Stimulated activated CD4-positive, alpha-beta T cell treated with anti-CD3 and anti-CD28 coated beads, Interleukin-4, amount 100 ng/mL, for 48 hours (primary cell): ENCODE measurements at regions not wholly inside any gene's neighbourhood (a gene's known extent, or its start where the extent isn't known, plus 50 kb on each side); places are given as distances from the start of the nearest gene placed in this dataset.

Experiments used
- DNase-seq, 2 donors: peaks; one replicate each; pipeline ENCODE4 v3.0.0-alpha.2; 2020; ENCODE audit warnings: low read depth in 2 of 2

DNA sequence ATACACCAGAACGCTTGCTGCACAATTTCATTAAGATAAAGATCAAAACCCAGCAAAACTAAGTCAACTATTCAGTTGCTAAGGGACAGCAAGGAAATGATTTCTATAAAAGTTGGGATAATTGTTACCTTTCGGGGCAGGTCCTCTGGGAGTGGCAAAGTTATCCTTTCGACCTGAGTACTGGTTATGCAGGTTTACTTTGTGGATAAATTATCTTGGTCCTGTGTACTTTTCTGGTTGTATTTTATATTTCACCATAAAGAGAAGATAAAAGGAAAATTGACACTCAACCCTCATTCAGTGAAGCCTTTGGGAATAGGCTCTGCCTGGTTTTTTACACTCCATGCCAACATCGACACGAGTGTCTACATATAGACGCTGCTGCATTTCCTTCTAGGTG, 146.5 kb downstream of the SYK start:
- no peak for DNase-seq

DNA sequence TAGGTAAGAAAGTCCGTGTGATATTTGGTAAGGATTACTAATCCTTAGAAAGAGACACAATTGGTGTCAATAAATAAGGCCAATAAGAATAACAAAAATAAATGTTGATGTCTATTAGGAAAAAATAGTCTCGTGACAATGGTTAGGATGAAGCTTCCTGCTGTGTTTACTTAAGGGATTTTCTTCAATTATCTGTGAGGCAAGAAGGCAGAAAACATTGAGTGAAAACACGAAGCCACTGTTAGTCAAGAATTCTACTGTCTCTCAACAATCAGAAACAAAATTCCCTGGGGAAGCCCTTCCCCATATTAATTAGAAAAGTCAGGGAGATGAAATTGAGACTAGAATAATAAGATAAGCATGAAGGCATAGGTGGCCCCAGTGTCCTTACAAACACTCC, 149.0 kb downstream of the SYK start:
- DNase-seq: no peak

DNA sequence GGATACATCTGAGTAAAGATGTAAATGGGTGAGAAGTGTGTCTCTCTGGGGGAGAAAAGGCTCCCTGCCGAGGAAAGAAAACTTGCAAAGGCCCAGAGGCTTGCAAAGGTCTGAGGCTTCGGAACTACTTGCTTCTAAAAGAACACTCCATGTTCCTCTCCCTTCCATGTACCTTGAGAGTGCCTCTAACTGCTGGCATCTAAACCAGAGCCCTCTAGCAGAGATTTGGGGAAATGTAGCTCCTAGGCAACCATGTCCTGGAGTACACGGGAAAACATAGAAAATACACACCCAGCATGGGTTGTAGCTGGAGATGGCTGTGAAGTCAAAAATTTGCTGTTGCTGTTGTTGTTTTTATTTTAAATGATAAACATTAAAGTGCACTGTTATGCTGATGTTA, 151.6 kb downstream of the SYK start:
- DNase-seq: no peak

DNA sequence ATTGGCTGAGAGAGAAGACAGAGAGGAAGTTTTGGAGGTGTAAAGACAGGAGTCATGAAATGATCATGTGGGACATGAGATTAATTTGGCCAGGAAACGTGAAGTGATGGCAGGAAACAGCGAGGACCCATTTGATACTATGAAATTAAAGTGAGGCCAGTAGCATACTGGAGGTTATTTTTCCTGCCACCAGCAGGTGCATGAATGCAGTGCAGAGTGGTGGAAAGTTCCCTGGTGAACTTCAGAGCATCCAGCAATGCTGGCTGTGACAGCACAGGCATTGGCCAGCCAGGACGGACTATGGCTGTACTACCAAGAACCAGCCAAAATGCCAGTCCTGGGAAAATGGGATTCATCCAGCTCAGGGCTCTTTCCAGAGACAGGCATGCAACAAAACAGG, 152.2 kb downstream of the SYK start:
- DNase-seq: no peak

DNA sequence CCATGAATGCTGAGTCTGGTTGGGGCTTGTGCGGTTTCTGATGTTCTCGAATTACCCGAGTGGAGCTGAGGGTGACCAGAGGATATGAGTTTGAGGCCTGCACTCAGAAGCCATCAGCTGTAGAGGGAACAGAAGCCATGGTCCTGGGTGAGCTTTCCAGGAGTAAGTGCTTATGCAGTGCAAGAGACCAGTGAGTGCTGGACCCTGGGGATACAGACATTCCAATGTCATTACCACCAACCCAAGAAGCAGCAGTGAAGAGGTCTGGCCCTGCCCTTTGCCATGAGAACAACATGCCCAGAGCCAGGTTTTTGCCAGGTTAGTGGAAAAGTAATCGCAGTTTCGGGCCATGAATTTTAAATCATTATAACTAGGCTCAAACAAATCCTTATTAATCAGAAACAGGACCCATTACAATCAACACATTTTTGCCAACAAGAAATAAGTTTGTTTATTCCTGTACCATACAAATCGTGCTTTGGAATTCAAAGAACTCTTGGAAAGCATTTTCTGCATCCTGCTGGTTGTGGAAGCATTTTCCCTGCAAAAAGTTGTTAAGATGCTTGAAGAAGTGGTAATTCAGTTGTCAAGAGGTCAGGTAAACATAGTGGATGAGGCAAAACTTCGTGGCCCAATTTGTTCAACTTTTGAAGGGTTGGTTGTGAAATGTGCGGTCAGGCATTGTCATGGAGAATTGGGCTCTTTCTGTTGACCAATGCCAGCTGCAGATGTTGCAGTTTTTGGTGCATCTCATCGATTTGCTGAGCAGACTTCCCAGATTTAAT, 154.6 kb downstream of the SYK start:
- DNase-seq: no peak

DNA sequence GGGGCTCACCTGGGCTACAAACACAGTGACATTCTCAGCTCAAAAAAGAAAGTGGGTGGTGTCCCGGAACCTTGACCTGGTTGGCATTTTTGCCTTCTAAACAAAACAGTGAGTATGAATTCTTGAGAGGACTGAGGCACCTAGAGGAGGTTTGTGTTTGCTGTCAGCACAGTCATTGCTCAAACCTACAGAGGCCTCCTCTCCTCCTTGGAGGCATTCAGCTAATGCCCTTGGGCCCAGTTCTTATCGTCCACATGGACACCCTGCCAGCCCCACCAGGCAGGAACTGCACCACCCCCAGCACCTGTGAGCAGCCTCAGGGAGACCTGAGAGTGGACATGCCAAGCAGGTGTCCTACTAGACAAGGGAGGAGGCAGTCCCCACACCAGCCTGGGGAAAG, 156.7 kb downstream of the SYK start:
- DNase-seq: no peak

DNA sequence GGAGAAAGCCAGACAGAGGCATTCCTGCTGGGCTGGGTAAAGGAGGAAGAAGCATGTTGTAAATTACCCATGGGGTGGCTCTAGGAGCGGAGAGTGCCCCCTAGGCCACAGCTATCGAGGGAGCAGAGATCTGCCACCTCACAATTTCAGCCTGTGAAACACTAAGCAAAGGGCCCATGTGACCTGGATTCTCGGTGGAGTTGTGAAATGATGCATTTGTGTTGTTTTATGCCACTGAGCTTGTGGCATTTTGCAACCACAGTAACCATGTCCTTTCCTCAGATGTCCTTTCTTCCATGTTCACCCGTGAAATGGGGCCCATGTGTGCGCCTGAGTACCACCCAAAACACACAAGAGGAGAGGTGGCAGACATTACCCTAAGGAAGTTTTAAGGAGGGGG, 159.3 kb downstream of the SYK start:
- DNase-seq: no peak

DNA sequence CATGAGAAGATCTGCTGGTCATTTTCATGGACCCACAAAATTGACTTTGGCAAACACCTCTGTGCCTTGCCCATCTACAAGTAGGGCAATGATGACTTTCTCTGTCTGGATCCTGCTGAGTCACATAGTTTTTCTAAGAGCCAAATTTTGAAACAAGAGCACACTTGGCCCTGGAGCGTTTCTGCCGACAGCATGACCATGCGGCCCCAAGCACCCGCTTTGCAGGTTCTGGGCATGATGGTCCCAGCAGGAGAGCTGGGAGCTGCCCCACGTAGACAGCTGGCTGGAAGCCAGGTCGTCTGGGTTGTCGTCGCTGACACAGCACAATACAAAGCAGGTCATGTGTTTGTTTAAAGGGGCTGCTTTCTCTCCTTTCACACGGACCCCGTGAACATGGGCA, 159.8 kb downstream of the SYK start:
- DNase-seq: no peak

DNA sequence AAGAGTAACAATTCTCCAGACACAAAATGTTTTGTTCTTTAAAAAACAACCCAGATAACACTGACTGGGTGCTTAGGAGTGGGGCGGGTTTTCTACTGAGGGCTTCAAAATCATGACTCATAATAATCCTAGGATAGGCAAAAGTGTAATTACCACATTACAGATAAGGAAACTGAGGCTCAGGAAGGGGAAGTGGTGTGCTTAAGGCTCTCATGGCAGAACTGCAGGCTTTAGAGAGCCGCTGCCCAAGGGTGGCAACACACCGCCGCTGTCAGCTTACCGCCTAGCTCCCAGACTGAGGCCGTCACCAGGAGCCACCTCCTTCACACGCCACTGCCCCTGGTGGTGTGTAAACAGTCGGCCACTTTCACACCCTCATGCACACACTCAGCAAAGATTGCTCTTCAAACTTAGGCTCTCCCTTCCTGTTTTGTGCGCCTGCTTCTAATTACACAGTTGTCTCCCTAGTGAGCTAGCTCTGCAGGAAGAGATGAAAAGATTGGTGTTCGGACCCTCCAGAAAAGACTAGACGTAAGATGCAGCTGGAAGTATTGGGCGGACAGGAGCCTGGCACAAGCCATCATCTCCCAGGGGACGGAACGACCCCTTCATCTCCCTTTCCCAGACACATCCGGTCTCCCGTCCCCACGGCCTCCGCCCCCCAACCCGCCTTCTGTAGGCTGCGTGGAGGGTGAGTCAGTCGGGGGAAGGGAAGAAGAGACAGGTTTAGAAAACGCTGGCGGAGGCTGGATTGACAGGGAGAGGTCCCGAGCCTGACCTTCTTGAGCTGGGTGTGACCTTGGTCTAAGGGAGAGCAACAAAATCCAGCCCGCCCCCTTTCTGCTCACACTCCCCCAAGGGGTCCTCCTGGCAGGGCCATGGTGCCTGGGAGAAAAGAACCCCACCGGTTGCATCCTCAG, 162.7 kb downstream of the SYK start:
- peak in 1 of 2 donors; percentile 12 for DNase-seq

DNA sequence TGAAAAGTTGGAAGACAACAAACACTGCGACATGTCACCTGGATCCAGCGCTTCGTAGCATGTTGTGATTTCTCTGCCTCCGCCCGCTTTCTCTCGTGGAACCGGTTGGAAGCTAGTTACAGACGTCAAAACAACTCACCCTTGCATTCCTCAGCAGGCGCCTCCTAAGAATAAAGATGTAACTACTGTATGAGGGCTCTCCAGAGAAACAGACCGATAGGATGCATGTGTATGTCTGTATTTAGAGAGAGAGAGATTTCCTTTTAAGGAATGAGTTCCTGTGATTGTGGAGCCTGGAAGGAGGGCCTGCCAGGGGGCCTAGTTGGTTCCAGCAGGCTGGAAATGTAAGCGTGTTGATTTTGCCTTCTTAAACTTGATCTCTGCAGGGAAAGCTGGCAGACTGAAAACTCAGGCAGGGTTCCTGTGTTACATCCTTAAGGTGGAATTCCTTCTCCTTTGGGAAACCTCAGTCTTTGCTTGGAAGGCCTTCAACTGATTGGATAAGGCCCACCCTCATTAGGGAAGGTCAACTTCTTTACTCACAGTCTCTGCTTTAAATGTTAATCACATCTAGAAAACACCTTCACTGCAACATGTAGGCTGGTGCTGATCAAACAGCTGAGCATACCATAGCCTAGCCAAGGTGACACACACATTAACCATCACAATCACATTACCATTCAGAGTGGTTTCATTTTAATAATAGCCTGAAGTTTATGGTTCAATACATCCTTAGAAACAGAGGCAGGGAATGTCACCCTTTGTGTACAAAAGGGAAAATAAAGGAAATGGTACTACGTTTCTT, 163.8 kb downstream of the SYK start:
- DNase-seq: no peak

DNA sequence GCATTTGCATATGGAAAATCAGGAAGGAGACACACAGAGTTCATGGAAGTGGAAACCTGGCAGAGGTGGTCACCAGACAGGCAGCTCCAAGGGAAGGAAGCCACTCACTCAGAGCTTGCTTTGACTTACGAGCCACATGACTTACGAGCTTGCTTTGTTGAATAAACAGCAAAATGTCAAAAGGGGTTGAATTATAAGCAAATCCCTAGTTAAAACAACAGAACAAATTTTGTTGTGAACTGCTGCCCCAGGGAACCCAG, 164.3 kb downstream of the SYK start:
- no peak for DNase-seq

DNA sequence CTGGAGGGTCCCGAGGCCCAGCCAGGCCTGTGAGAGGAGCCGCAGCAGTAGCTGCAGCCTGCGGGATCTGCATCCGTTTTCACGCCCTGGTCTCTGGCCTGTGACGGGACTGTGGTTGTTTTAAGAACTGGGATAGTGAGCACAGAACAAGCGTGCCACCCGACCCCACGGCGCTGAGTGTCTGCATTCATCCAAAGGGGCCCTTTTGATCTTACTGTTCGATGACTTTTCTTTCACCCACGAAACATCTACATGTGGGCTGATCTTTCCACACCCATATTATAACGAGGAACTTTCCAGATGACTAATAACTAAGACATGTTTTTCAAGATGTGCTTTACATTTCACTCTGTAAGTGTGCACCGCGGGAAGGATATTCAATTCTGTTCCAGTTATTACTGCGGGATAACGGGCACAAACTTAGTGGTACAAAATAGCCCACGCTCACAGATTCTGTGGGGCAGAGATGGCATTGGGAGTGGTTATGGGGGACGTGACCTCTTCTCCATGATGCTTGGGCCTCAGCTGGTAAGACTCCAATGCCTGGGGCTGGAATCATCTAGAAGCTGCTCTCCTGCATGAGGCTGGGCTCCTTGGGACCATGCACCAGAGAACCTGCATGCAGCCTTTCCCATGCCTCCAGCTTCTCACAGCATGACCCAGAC, 165.0 kb downstream of the SYK start:
- DNase-seq: peak; percentile 30 to 51

DNA sequence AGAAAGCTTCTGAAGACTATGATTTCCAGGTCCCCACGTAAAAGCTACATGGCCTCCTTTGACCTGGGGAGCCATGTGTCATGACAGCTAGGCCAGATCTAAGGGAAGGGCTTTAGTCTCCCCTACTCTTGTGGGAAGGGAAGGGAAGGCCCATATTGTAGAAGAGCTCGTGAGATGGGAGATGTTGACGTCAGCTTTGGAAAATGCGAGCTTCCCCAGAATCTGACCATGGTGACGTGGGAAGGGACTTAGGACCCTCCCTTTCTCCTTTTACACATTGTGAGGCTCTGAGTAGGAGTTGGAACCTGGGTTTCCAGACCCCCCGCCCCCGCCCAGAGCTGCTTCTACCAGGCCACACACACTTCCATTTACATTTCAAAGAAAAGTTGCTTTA, 165.5 kb downstream of the SYK start:
- DNase-seq: no peak

DNA sequence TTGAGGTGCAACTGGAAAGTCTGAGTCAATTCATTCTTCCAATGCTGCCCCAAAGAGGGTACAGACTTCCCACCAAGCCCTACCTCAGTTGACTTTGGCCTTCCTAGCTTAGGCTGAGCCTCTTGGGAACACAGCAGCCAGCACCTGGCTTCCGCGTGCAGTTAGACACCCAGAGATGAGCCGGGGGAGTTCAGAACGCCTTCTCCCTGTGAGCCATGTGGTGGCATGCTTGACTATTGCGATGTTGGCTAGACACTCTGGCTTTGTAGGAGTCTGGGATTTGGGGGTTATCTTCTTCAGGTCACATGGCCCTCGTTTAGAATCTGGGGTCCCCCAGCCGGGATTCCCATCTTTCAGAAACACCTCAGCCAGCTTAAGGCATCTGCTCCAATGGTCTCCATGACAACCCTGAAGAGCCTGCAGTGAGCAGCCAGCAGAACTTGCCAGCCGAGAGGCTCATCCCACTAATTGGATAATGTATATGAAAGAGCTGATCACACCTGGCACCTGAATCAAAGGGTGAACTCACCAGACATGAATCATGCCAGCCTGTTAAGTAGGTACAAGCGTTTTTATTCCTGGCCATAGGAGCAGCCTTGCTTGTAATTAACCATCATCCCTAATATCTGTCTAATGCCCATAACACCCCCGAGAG, 167.5 kb downstream of the SYK start:
- no peak for DNase-seq

DNA sequence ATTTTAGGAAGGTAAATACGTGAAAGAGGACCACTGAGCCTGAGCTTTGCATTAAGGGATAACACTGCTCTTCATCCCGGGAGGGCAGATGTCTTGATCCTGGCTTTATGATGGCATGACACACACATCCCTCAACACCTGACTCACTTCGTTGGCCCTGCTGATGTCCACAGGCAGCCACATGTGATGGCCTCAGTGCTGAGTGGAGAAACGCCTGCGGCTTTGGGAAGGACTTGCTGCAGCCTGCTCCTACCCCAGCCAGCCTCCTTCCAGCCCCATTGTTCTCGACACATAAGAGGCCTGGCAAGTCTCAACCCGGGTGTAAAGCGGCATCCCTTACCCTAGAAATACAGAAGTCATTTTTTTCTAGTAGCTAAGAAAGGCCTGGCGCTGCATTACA, 169.0 kb downstream of the SYK start:
- DNase-seq: no peak

DNA sequence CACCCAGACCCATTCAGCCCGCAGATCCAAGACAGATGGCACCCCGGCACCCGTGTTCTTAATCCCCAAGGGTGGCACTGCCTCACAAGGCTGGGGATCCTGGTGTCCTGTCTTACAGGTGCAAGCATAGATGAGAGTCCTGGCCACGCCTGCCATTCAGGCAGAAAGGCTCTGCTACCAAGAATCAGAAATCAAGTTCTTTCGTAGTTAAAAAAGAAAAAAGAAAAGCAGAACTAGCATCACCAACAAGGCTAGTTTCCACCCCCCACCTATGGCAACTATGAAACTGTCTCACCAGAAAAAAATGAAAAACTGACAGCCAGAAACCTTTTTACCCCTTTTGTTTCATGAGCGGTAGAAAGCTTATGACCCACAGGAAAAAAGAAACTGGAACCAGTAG, 170.4 kb downstream of the SYK start:
- no peak for DNase-seq

DNA sequence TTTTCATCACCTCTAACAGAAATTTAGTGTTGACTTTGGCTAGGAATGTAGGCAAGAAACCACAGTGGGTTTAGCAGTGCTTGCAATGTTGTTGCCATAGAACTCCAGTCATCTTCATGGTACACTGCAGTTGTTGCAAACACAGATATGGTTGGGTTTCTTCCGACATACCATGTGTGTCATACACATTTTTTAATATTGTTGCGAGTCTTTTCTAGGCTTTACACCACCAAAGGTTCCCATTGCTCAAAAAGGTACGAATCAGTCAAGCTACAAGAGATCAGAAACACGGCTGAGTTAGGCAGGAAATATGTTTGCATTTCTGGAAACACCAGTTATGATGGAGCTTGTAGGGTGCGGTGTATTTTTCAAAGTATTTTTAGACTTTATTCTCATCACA, 172.4 kb downstream of the SYK start:
- DNase-seq: no peak

DNA sequence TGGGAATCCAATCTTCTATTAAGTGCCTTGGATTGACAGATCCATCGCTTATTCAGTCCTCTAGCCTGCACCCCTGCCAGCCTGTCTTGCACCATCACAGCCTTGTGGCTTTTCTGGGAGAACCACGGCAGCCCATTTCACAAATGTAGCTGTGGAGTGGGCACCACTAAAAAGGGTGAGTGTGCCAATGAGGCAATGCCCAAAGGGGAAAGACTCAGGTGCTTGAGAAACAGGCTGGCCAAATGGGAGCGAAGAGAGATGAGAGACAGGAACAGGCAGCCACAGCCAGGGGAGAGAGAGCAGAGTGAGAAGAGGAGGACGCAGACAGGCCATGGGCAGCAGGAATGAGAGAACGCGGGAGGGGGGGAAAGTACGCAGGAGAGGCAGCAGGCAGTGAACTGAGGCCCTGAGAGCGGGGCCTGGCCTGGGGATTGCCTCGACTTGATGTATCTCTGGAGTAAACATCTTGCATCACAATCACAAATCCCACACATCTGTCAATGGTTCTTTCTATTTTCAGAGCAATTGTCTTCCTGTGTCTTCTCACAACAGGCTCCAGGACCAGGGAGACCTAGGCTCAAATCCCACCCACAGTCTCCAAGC, 173.1 kb downstream of the SYK start:
- no peak for DNase-seq

DNA sequence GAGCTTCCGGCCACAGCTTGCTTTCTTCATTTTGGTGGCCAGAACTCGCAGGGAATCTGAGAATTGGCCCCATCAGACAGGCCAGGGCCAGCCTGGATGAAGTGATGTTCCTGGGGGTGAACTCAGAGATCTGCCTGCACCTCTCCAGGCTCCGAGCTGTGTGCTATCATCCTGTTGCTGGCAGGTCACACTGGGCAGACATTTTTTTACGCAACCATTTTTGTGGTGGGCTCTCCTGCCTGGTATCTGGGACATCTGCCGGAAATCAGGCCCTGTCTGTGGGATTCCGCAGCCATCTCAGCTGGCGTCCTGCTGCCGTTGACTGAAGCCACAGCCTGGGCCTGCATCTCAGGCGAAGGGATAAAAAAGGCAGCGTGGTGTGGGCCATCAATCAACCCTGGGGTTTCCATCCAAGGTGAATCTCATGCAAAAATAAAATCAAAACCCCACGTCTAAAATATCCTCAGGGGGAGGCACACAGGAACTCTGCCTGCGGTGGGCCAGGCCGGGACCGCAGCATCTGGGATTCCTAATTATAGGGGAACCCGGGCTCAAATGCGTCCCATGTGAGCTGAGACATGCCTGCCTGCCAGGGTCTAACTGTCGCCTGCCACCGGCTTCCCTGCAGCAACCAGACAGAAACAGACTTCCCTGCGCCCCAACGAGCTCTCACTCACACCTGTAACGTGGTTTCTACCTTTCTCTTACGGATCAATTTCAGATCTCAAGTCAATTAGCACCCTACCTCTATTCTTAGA, 174.3 kb downstream of the SYK start:
- no peak for DNase-seq

DNA sequence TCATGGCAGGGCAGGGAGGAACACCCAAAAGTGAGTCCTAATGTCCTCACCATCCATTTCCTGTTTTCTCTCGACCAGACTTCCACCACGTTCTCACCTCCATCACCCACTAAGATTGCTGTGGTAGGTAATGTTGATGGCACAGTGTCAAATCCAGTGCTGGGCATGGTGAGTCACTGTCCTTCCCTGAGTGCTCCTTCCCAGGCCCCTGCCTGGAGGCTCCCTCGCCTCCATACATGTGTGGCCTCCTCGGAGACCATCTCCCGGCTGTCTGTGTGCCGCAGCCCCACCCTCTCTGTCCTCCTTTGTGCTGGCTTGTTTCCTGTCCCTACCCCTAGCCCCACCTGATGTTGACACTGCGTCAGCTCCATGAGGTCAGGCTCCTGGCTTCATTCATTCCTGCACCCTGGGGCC, 177.5 kb downstream of the SYK start:
- DNase-seq: no peak
